Small intestine (tissue), 7 donors: ENCODE measurements at regions not wholly inside any gene's neighbourhood (a gene's known extent, or its start where the extent isn't known, plus 50 kb on each side); places are given as distances from the start of the nearest gene placed in this dataset.

Experiments
- DNase-seq, 2 donors: peaks; one replicate each; pipeline versions ENCODE4 v3.0.0 to v3.0.0-alpha.2; 2013
- FAIRE-seq: peaks from 2 replicates; lab custom pipeline; 2012; peaks lifted over from hg19 to GRCh38; lab: Jason Lieb, UNC
- H3K27ac ChIP-seq, 3 donors: one replicate each; pipeline ENCODE4 v1.5.1; 2013; ENCODE audit warnings: low read length in 2 of 3, mild to moderate bottlenecking in 2 of 3, control low read depth in 1 of 3, inconsistent platforms in 1 of 3, low read depth in 1 of 3, moderate library complexity in 1 of 3
- H3K27me3 ChIP-seq, 3 donors: one replicate each; pipeline ENCODE4 v1.6.1; 2013; ENCODE audit warnings: low read length in 3 of 3, inconsistent platforms in 1 of 3; ENCODE audit not compliant: control insufficient read depth in 3 of 3, insufficient read depth in 3 of 3
- H3K36me3 ChIP-seq, 3 donors: one replicate each; pipeline ENCODE4 v1.6.1; 2013; ENCODE audit warnings: low read length in 3 of 3, inconsistent platforms in 1 of 3, low read depth in 1 of 3, mild to moderate bottlenecking in 1 of 3, moderate library complexity in 1 of 3; ENCODE audit not compliant: control insufficient read depth in 3 of 3, insufficient read depth in 2 of 3
- H3K4me1 ChIP-seq, 3 donors: one replicate each; pipeline ENCODE4 v1.6.1; 2013; ENCODE audit warnings: low read length in 2 of 3, inconsistent platforms in 1 of 3, low read depth in 1 of 3, mild to moderate bottlenecking in 1 of 3, moderate library complexity in 1 of 3; ENCODE audit not compliant: control insufficient read depth in 3 of 3, insufficient read depth in 2 of 3
- H3K4me3 ChIP-seq, 3 donors: one replicate each; pipeline ENCODE4 v1.5.1; 2013; ENCODE audit warnings: low read length in 3 of 3, control low read depth in 1 of 3, inconsistent platforms in 1 of 3, low read depth in 1 of 3, mild to moderate bottlenecking in 1 of 3, moderate library complexity in 1 of 3
- H3K9me3 ChIP-seq, 2 donors: one replicate each; pipeline ENCODE4 v1.6.1; 2013; ENCODE audit warnings: low read depth in 1 of 2, low read length in 1 of 2; ENCODE audit not compliant: control insufficient read depth in 2 of 2, insufficient read depth in 1 of 2
- WGBS, 3 donors: extraction: QIAGEN DNeasy Blood & Tissue Kit; methylation state at CpG; one replicate each; pipeline ENCODE4 v1.1.7; 2013; 5-methylcytosine and 5-hydroxymethylcytosine counted together
- donor health status: healthy with polysubstance abuse.
- donor health status: control.
- donor health status: control.
- donor health status: Bipolar disorder and iron deficiency.
- donor health status: healthy.

- Histone ChIP-seq H3K27me3 (no peaks in the 10 kb centered on the region), H3K4me3 (no peak overlapping the region), H3K9me3 (no peaks in the 10 kb centered on the region), H3K4me1 (no peaks in the 10 kb centered on the region), H3K36me3 (no peaks in the 10 kb centered on the region), H3K27ac (no peak overlapping the region)
- FAIRE-seq, result no peak
- peak; percentile 32 to 46 for DNase-seq
- 0 to 4% (median 3%) methylated on average over 1 of the region's 1 CpG for WGBS, 3 donors
Measured at GRCh38 chr2:225889452-225889851, 489.9 kb downstream of the NYAP2 start.

- Histone ChIP-seq H3K27me3 (no peaks in the 10 kb centered on the region), H3K4me1 (no peaks in the 10 kb centered on the region), H3K9me3 (no peaks in the 10 kb centered on the region), H3K4me3 (no peak overlapping the region), H3K36me3 (no peaks in the 10 kb centered on the region), H3K27ac (no peak overlapping the region)
- DNase-seq (no peak), FAIRE-seq (no peak)
- 61 to 67% (median 66%) methylated on average over 5 of the region's 5 CpGs for WGBS, 3 donors
Measured at GRCh38 chr2:225867071-225867470, 467.6 kb downstream of the NYAP2 start.

GRCh38 chr2:225865468-225865867 is 466.0 kb downstream of the NYAP2 start:
- no peak for DNase-seq
- no peak for FAIRE-seq
- H3K4me3 ChIP-seq, result no peak overlapping the region
- no peaks in the 10 kb centered on the region for H3K36me3 ChIP-seq
- H3K4me1 ChIP-seq, result no peaks in the 10 kb centered on the region
- no peaks in the 10 kb centered on the region for H3K27me3 ChIP-seq
- no peak overlapping the region for H3K27ac ChIP-seq
- H3K9me3 ChIP-seq, result no peaks in the 10 kb centered on the region

GRCh38 chr2:225864394-225864793 is 464.9 kb downstream of the NYAP2 start:
- 90 to 93% (median 90%) methylated on average over 1 of the region's 1 CpG for WGBS, 3 donors
- H3K27me3 ChIP-seq, result no peaks in the 10 kb centered on the region
- no peak overlapping the region for H3K27ac ChIP-seq
- no peaks in the 10 kb centered on the region for H3K4me1 ChIP-seq
- peak; percentile 55 for FAIRE-seq
- H3K4me3 ChIP-seq, result no peak overlapping the region
- no peaks in the 10 kb centered on the region for H3K9me3 ChIP-seq
- DNase-seq, result no peak
- no peaks in the 10 kb centered on the region for H3K36me3 ChIP-seq

- no peak for DNase-seq
- no peak overlapping the region for H3K4me3 ChIP-seq
- no peaks in the 10 kb centered on the region for H3K36me3 ChIP-seq
- no peaks in the 10 kb centered on the region for H3K9me3 ChIP-seq
- 56 to 64% (median 63%) methylated on average over 1 of the region's 1 CpG for WGBS, 3 donors
- H3K4me1 ChIP-seq, result no peaks in the 10 kb centered on the region
- no peak for FAIRE-seq
- H3K27me3 ChIP-seq, result no peaks in the 10 kb centered on the region
- no peak overlapping the region for H3K27ac ChIP-seq
Measured at GRCh38 chr2:225842939-225843338, 443.4 kb downstream of the NYAP2 start.

GRCh38 chr2:225841314-225841713 is 441.8 kb downstream of the NYAP2 start:
- FAIRE-seq, result no peak
- Histone ChIP-seq H3K36me3 (no peaks in the 10 kb centered on the region), H3K4me3 (no peak overlapping the region), H3K27me3 (no peaks in the 10 kb centered on the region), H3K27ac (no peak overlapping the region), H3K4me1 (no peaks in the 10 kb centered on the region), H3K9me3 (no peaks in the 10 kb centered on the region)
- no peak for DNase-seq
- WGBS, 3 donors, result 64 to 87% (median 84%) methylated on average over 1 of the region's 1 CpG

GRCh38 chr2:225837328-225837727 is 437.8 kb downstream of the NYAP2 start:
- Histone ChIP-seq H3K4me3 (no peak overlapping the region), H3K36me3 (no peaks in the 10 kb centered on the region), H3K27me3 (no peaks in the 10 kb centered on the region), H3K9me3 (no peaks in the 10 kb centered on the region), H3K4me1 (no peaks in the 10 kb centered on the region), H3K27ac (no peak overlapping the region)
- 52 to 76% (median 53%) methylated on average over 1 of the region's 1 CpG for WGBS, 3 donors
- FAIRE-seq, result no peak
- no peak for DNase-seq

- Histone ChIP-seq H3K27ac (no peak overlapping the region), H3K4me3 (no peak overlapping the region), H3K27me3 (no peaks in the 10 kb centered on the region), H3K36me3 (no peaks in the 10 kb centered on the region), H3K9me3 (peaks cover 0 to 2% of the 10 kb centered on the region in 2 donors), H3K4me1 (no peaks in the 10 kb centered on the region)
- WGBS, 3 donors, result 85 to 89% (median 85%) methylated on average over 11 of the region's 11 CpGs
- DNase-seq (no peak), FAIRE-seq (no peak)
Measured at GRCh38 chr2:225824748-225825449, 425.4 kb downstream of the NYAP2 start.

- WGBS, 3 donors, result 75 to 89% (median 83%) methylated on average over 2 of the region's 2 CpGs
- FAIRE-seq, result no peak
- no peak overlapping the region for H3K4me3 ChIP-seq
Measured at GRCh38 chr2:225821351-225821750, 421.8 kb downstream of the NYAP2 start.

More at GRCh38 chr2:225821351-225821750, 421.8 kb downstream of the NYAP2 start:
- no peaks in the 10 kb centered on the region for H3K36me3 ChIP-seq
- DNase-seq, result no peak
- H3K4me1 ChIP-seq, result no peaks in the 10 kb centered on the region
- no peak overlapping the region for H3K27ac ChIP-seq
- H3K27me3 ChIP-seq, result no peaks in the 10 kb centered on the region
- peaks cover 0 to 2% of the 10 kb centered on the region in 2 donors for H3K9me3 ChIP-seq
